Mesothelial cell of epicardium (in vitro differentiated cells): ENCODE measurements at regions not wholly inside any gene's neighbourhood (a gene's known extent, or its start where the extent isn't known, plus 50 kb on each side); places are given as distances from the start of the nearest gene placed in this dataset.

Source experiments
- DNase-seq, 2 experiments: peaks; one replicate each; pipeline ENCODE4 v3.0.0; 2021; ENCODE audit warnings: low spot score in 2 of 2; ENCODE audit not compliant: unreplicated experiment in 2 of 2
- H3K27ac Mint-ChIP-seq: 2 replicates; pipeline ENCODE4 v1.8.0; 2021; ENCODE audit warnings: mixed read lengths
- H3K27me3 Mint-ChIP-seq: 2 replicates; pipeline ENCODE4 v1.8.0; 2021; ENCODE audit warnings: low read depth, mixed read lengths
- H3K36me3 Mint-ChIP-seq: 2 replicates; pipeline ENCODE4 v1.8.0; 2021; ENCODE audit warnings: mixed read lengths
- H3K4me1 Mint-ChIP-seq: 2 replicates; pipeline ENCODE4 v1.8.0; 2021; ENCODE audit warnings: mixed read lengths
- H3K4me3 Mint-ChIP-seq: 2 replicates; pipeline ENCODE4 v1.8.0; 2021; ENCODE audit warnings: mild to moderate bottlenecking, moderate library complexity, mixed read lengths
- H3K9me3 Mint-ChIP-seq: 2 replicates; pipeline ENCODE4 v1.8.0; 2021; ENCODE audit warnings: mixed read lengths
- TF ChIP-seq, protein P1 (sequence below): fragments of 200-600 bp; sonication (generic); IDR thresholded peaks from one replicate; pipeline ENCODE4 v1.5.0; 2021; ENCODE audit warnings: antibody characterized with exemption; ENCODE audit not compliant: unreplicated experiment

DNA sequence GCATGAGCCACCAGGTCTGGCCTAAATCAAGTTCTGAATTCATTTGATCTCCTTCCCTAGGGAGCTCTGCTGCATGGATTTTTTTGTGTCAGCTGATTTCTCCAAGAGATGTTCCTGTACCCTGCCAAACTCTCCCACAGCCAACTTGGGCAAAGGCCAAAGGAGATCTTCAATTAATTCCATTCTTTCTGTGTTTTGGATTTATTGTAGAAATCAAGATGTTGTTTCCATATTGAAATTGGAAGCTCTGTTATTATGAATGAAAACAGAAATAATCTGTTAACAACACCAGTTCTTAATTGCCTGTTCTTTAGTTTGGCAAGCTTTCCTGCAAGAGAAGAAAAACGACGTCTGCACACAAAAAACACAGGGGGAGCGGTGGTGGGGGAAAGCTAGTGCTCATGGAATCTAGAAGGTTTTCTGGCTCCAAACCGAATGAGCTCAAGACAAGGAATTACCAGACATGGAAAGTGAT, 86.5 kb upstream of the ABCC4 start:
- DNase-seq = no peak
- Mint-ChIP-seq H3K27ac (no peak overlapping the region), H3K36me3 (no peaks in the 10 kb centered on the region), H3K4me1 (peaks cover 4% of the 10 kb centered on the region), H3K27me3 (peaks cover 36% of the 10 kb centered on the region), H3K4me3 (no peak overlapping the region), H3K9me3 (peaks cover 4% of the 10 kb centered on the region)
- TF ChIP-seq, protein P1, sequence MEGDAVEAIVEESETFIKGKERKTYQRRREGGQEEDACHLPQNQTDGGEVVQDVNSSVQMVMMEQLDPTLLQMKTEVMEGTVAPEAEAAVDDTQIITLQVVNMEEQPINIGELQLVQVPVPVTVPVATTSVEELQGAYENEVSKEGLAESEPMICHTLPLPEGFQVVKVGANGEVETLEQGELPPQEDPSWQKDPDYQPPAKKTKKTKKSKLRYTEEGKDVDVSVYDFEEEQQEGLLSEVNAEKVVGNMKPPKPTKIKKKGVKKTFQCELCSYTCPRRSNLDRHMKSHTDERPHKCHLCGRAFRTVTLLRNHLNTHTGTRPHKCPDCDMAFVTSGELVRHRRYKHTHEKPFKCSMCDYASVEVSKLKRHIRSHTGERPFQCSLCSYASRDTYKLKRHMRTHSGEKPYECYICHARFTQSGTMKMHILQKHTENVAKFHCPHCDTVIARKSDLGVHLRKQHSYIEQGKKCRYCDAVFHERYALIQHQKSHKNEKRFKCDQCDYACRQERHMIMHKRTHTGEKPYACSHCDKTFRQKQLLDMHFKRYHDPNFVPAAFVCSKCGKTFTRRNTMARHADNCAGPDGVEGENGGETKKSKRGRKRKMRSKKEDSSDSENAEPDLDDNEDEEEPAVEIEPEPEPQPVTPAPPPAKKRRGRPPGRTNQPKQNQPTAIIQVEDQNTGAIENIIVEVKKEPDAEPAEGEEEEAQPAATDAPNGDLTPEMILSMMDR = no peak

DNA sequence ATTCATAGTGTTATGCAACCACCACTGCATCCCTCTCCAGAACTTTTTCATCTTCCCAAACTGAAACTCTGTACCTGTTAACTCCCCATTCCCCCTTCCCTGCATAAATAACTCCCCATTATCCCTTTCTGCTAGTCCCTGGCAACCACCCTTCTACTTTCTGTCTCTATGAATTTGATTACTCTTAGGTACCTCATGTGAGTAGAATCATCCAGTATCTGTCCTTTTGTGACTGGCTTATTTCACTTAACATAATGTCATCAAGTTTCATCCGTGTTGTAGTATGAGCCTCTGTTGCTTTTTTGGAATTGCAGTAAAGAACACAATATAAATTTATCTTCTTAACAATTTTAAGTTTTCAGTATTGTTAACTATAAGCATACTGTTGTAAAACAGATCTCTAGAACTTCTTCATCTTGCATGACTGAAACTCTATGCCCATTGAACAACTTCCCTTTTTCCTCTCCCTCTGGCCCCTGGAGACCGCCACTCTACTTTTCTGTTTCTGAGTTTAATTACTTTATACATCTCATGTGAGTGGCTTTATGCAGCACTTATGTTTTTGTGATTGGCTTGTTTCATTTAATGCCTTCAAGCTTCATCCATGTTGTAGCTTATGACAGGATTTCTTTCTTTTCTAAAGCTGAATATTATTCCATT, 87.3 kb upstream of the ABCC4 start:
- peaks cover 2% of the 10 kb centered on the region for H3K36me3 Mint-ChIP-seq
- H3K4me1 Mint-ChIP-seq = peaks cover 4% of the 10 kb centered on the region
- no peak for DNase-seq
- H3K27me3 Mint-ChIP-seq = peaks cover 36% of the 10 kb centered on the region
- H3K9me3 Mint-ChIP-seq = peaks cover 4% of the 10 kb centered on the region
- H3K27ac Mint-ChIP-seq = no peak overlapping the region
- TF ChIP-seq, protein P1 = no peak
- H3K4me3 Mint-ChIP-seq = no peak overlapping the region

DNA sequence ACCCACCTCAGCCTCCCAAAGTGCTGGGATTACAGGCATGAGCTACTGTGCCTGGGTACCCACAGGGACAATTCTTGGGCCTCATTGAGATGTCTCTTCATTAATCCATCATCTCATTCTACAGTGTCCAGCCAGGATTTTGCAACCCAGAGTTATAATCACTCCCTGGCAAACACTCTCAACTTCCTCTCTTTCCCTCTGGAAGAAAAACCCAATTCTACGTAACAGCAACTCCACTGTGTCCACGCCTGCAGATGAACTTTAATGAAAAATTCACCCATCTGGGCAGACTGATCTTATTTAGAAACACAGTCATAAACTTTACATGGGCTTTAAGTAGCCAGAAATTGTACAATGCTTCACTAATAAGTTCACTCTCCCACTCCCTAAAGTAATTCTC, 90.1 kb upstream of the ABCC4 start:
- Mint-ChIP-seq H3K27me3 (peaks cover 43% of the 10 kb centered on the region), H3K27ac (no peak overlapping the region), H3K9me3 (no peaks in the 10 kb centered on the region), H3K4me1 (peaks cover 4% of the 10 kb centered on the region), H3K36me3 (peaks cover 2% of the 10 kb centered on the region), H3K4me3 (no peak overlapping the region)
- TF ChIP-seq, protein P1 = no peak
- no peak for DNase-seq

DNA sequence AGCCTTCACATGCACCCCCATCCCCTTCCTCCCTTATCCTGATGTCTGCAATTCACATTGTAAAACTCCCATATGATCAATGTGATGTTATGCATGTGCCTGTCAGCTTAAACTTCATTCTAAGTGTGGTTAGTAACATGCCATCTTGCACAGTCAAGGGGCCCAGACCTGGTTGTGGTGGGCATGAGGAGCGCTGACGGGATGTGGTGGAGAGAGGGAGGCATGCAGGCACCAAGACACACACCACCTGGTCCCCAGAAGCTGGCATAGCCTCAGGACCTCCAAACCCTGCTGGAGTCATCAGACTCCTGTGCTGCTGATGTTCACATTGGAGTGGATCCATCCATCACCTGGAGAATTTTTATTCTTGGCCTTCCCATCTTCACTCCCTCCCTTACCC, 90.5 kb upstream of the ABCC4 start:
- Mint-ChIP-seq H3K27me3 (peaks cover 43% of the 10 kb centered on the region), H3K4me1 (peaks cover 4% of the 10 kb centered on the region), H3K36me3 (peaks cover 2% of the 10 kb centered on the region), H3K4me3 (no peak overlapping the region), H3K27ac (no peak overlapping the region), H3K9me3 (no peaks in the 10 kb centered on the region)
- no peak for DNase-seq
- TF ChIP-seq, protein P1 = no peak

DNA sequence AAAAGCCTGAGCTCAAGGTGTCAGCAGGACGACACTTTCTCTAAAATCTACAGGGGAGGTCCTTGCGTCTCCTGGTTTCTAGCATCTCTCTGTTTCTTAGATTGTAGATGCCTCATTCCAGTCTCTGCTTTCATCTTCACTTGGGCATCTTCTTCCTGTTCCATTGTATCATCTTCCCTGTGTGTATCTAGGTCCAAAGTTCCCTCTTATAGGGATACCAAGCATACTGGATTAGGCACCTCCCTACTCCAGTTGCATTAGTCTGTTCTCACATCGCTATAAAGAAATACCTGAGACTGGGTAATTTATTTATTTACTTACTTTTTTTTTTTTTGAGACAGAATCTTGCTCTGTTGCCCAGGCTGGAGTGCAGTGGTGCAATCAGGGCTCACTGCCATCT, 91.3 kb upstream of the ABCC4 start:
- Mint-ChIP-seq H3K27ac (no peak overlapping the region), H3K27me3 (peaks cover 43% of the 10 kb centered on the region), H3K4me1 (peaks cover 4% of the 10 kb centered on the region), H3K36me3 (peaks cover 2% of the 10 kb centered on the region), H3K4me3 (no peak overlapping the region), H3K9me3 (no peaks in the 10 kb centered on the region)
- TF ChIP-seq, protein P1 = no peak
- DNase-seq = no peak
